ENCODE measurements at regions not wholly inside any gene's neighbourhood (a gene's known extent, or its start where the extent isn't known, plus 50 kb on each side); places are given as distances from the start of the nearest gene placed in this dataset.
"Not testable (repeated sequence)": the region's sequence is repeated elsewhere in the genome, so short reads cannot be mapped to it uniquely, and the experiment has no call there.

GRCh38 chr4:128424527-128425497 is 137.2 kb upstream of the PGRMC2 start:
- DNase-seq = no peak
- Mint-ChIP-seq H3K9me3 (peaks cover 0 to 3% (median 3%) of the 10 kb centered on the region in 5 donors), H3K27ac (no peak overlapping the region), H3K4me3 (no peak overlapping the region), H3K4me1 (no peaks in the 10 kb centered on the region), H3K36me3 (no peaks in the 10 kb centered on the region), H3K27me3 (peaks cover 0 to 2% of the 10 kb centered on the region in 2 donors)
- no peaks in the 10 kb centered on the region for H3K27me3 ChIP-seq (ENCODE audit: insufficient read depth, low read length, poor library complexity, severe bottlenecking)
- ChIA-PET CTCF (no interaction called here), POLR2A (no interaction called here)
- no peaks in the 10 kb centered on the region for H3K36me3 ChIP-seq (ENCODE audit: insufficient read depth, low read length)
- no peak overlapping the region for H3K27ac ChIP-seq (ENCODE audit: low read depth, low read length)
- H3K4me3 ChIP-seq (ENCODE audit: low read length) = no peak overlapping the region
- H3K9me3 ChIP-seq (ENCODE audit: low read length) = no peaks in the 10 kb centered on the region
- H3K4me1 ChIP-seq (ENCODE audit: insufficient read depth, low read length) = no peaks in the 10 kb centered on the region

- H3K9me3 Mint-ChIP-seq; H3K4me3 ChIP-seq (ENCODE audit: low read length); H3K4me1 Mint-ChIP-seq; DNase-seq; H3K36me3 ChIP-seq (ENCODE audit: insufficient read depth, low read length); H3K4me1 ChIP-seq (ENCODE audit: insufficient read depth, low read length); CTCF ChIA-PET; H3K36me3 Mint-ChIP-seq; H3K9me3 ChIP-seq (ENCODE audit: low read length); H3K27me3 Mint-ChIP-seq; H3K27ac ChIP-seq (ENCODE audit: low read depth, low read length); H3K27ac Mint-ChIP-seq; H3K4me3 Mint-ChIP-seq; H3K27me3 ChIP-seq (ENCODE audit: insufficient read depth, low read length, poor library complexity, severe bottlenecking); POLR2A ChIA-PET: not testable (repeated sequence)
Observed at GRCh38 chr4:128422296-128422695, 134.7 kb upstream of the PGRMC2 start.

- no peak for DNase-seq
- Histone ChIP-seq H3K4me3 (ENCODE audit: low read length) (no peak overlapping the region), H3K9me3 (ENCODE audit: low read length) (no peaks in the 10 kb centered on the region), H3K27ac (ENCODE audit: low read depth, low read length) (no peak overlapping the region), H3K27me3 (ENCODE audit: insufficient read depth, low read length, poor library complexity, severe bottlenecking) (no peaks in the 10 kb centered on the region), H3K36me3 (ENCODE audit: insufficient read depth, low read length) (no peaks in the 10 kb centered on the region), H3K4me1 (ENCODE audit: insufficient read depth, low read length) (no peaks in the 10 kb centered on the region)
- peaks cover 2 to 7% of the 10 kb centered on the region in 2 donors for H3K27me3 Mint-ChIP-seq
- no peaks in the 10 kb centered on the region for H3K36me3 Mint-ChIP-seq
- no peaks in the 10 kb centered on the region for H3K4me1 Mint-ChIP-seq
- no peaks in the 10 kb centered on the region for H3K9me3 Mint-ChIP-seq
- CTCF ChIA-PET = no interaction called here
- H3K27ac Mint-ChIP-seq = no peak overlapping the region
- POLR2A ChIA-PET = no interaction called here
- H3K4me3 Mint-ChIP-seq = no peak overlapping the region
Observed at GRCh38 chr4:128416921-128417320, 129.3 kb upstream of the PGRMC2 start.

- ChIA-PET POLR2A (no interaction called here), CTCF (no interaction called here)
- Histone ChIP-seq H3K9me3 (ENCODE audit: low read length) (no peaks in the 10 kb centered on the region), H3K27me3 (ENCODE audit: insufficient read depth, low read length, poor library complexity, severe bottlenecking) (no peaks in the 10 kb centered on the region), H3K4me1 (ENCODE audit: insufficient read depth, low read length) (no peaks in the 10 kb centered on the region), H3K4me3 (ENCODE audit: low read length) (no peak overlapping the region), H3K27ac (ENCODE audit: low read depth, low read length) (no peak overlapping the region), H3K36me3 (ENCODE audit: insufficient read depth, low read length) (no peaks in the 10 kb centered on the region)
- peaks cover 0 to 7% (median 4%) of the 10 kb centered on the region in 5 donors for H3K9me3 Mint-ChIP-seq
- H3K36me3 Mint-ChIP-seq = peaks cover 0 to 25% (median 1%) of the 10 kb centered on the region in 3 donors
- H3K4me1 Mint-ChIP-seq = no peaks in the 10 kb centered on the region
- DNase-seq = no peak
- H3K27me3 Mint-ChIP-seq = peaks cover 0 to 1% of the 10 kb centered on the region in 2 donors
- H3K4me3 Mint-ChIP-seq = no peak overlapping the region
- no peak overlapping the region for H3K27ac Mint-ChIP-seq
Observed at GRCh38 chr4:128410037-128410436, 122.4 kb upstream of the PGRMC2 start.

- H3K9me3 ChIP-seq (ENCODE audit: low read length) = no peaks in the 10 kb centered on the region
- H3K27ac ChIP-seq (ENCODE audit: low read depth, low read length) = no peak overlapping the region
- Mint-ChIP-seq H3K4me1 (no peaks in the 10 kb centered on the region), H3K4me3 (no peak overlapping the region), H3K9me3 (peaks cover 0 to 18% (median 7%) of the 10 kb centered on the region in 5 donors), H3K27ac (no peak overlapping the region), H3K36me3 (peaks cover 0 to 60% (median 7%) of the 10 kb centered on the region in 3 donors), H3K27me3 (peaks cover 1 to 6% of the 10 kb centered on the region in 2 donors)
- no peaks in the 10 kb centered on the region for H3K27me3 ChIP-seq (ENCODE audit: insufficient read depth, low read length, poor library complexity, severe bottlenecking)
- H3K36me3 ChIP-seq (ENCODE audit: insufficient read depth, low read length) = no peaks in the 10 kb centered on the region
- POLR2A ChIA-PET = no interaction called here
- H3K4me1 ChIP-seq (ENCODE audit: insufficient read depth, low read length) = no peaks in the 10 kb centered on the region
- CTCF ChIA-PET = no interaction called here
- DNase-seq = no peak
- no peak overlapping the region for H3K4me3 ChIP-seq (ENCODE audit: low read length)
Observed at GRCh38 chr4:128403586-128403985, 116.0 kb upstream of the PGRMC2 start.

GRCh38 chr4:128394778-128395177 is 107.2 kb upstream of the PGRMC2 start:
- POLR2A ChIA-PET = no interaction called here
- H3K36me3 ChIP-seq (ENCODE audit: insufficient read depth, low read length) = no peaks in the 10 kb centered on the region
- H3K27ac ChIP-seq (ENCODE audit: low read depth, low read length) = no peak overlapping the region
- H3K27me3 Mint-ChIP-seq = no peaks in the 10 kb centered on the region
- H3K27ac Mint-ChIP-seq = no peak overlapping the region
- H3K4me1 ChIP-seq (ENCODE audit: insufficient read depth, low read length) = no peaks in the 10 kb centered on the region
- DNase-seq = no peak
- H3K36me3 Mint-ChIP-seq = peaks cover 0 to 4% (median 0%) of the 10 kb centered on the region in 3 donors
- H3K4me3 ChIP-seq (ENCODE audit: low read length) = no peak overlapping the region
- CTCF ChIA-PET = no interaction called here
- H3K27me3 ChIP-seq (ENCODE audit: insufficient read depth, low read length, poor library complexity, severe bottlenecking) = no peaks in the 10 kb centered on the region
- no peaks in the 10 kb centered on the region for H3K4me1 Mint-ChIP-seq
- no peak overlapping the region for H3K4me3 Mint-ChIP-seq
- no peaks in the 10 kb centered on the region for H3K9me3 ChIP-seq (ENCODE audit: low read length)
- H3K9me3 Mint-ChIP-seq = peaks cover 0 to 2% (median 0%) of the 10 kb centered on the region in 5 donors

GRCh38 chr4:128393101-128393704 is 105.6 kb upstream of the PGRMC2 start:
- Mint-ChIP-seq H3K27me3 (no peaks in the 10 kb centered on the region), H3K27ac (no peak overlapping the region), H3K9me3 (peaks cover 0 to 2% (median 0%) of the 10 kb centered on the region in 5 donors), H3K4me3 (no peak overlapping the region), H3K4me1 (no peaks in the 10 kb centered on the region), H3K36me3 (no peaks in the 10 kb centered on the region)
- H3K9me3 ChIP-seq (ENCODE audit: low read length) = no peaks in the 10 kb centered on the region
- H3K27me3 ChIP-seq (ENCODE audit: insufficient read depth, low read length, poor library complexity, severe bottlenecking) = no peaks in the 10 kb centered on the region
- no peak for DNase-seq
- POLR2A ChIA-PET = no interaction called here
- H3K4me1 ChIP-seq (ENCODE audit: insufficient read depth, low read length) = no peaks in the 10 kb centered on the region
- CTCF ChIA-PET = no interaction called here
- no peaks in the 10 kb centered on the region for H3K36me3 ChIP-seq (ENCODE audit: insufficient read depth, low read length)
- no peak overlapping the region for H3K4me3 ChIP-seq (ENCODE audit: low read length)
- H3K27ac ChIP-seq (ENCODE audit: low read depth, low read length) = no peak overlapping the region

GRCh38 chr4:128390475-128390996 is 102.9 kb upstream of the PGRMC2 start:
- no peak overlapping the region for H3K4me3 ChIP-seq (ENCODE audit: low read length)
- Mint-ChIP-seq H3K4me3 (no peak overlapping the region), H3K27ac (no peak overlapping the region), H3K36me3 (no peaks in the 10 kb centered on the region), H3K9me3 (no peaks in the 10 kb centered on the region), H3K27me3 (no peaks in the 10 kb centered on the region), H3K4me1 (no peaks in the 10 kb centered on the region)
- ChIA-PET POLR2A (no interaction called here), CTCF (no interaction called here)
- H3K36me3 ChIP-seq (ENCODE audit: insufficient read depth, low read length) = no peaks in the 10 kb centered on the region
- no peak overlapping the region for H3K27ac ChIP-seq (ENCODE audit: low read depth, low read length)
- no peak for DNase-seq
- H3K9me3 ChIP-seq (ENCODE audit: low read length) = no peaks in the 10 kb centered on the region
- no peaks in the 10 kb centered on the region for H3K4me1 ChIP-seq (ENCODE audit: insufficient read depth, low read length)
- no peaks in the 10 kb centered on the region for H3K27me3 ChIP-seq (ENCODE audit: insufficient read depth, low read length, poor library complexity, severe bottlenecking)
